ENCODE measurements at regions not wholly inside any gene's neighbourhood (a gene's known extent, or its start where the extent isn't known, plus 50 kb on each side); places are given as distances from the start of the nearest gene placed in this dataset.

GRCh38 chr6:113574147-113574546, 283.0 kb upstream of the MARCKS start:
- H3K27ac ChIP-seq, result no peak overlapping the region
- TF ChIP-seq CTCF (conservative IDR thresholded peaks at IDR 0.05), result no peak
- TF ChIP-seq ZFX (IDR thresholded peaks at IDR 0.05), result no peak

DNA sequence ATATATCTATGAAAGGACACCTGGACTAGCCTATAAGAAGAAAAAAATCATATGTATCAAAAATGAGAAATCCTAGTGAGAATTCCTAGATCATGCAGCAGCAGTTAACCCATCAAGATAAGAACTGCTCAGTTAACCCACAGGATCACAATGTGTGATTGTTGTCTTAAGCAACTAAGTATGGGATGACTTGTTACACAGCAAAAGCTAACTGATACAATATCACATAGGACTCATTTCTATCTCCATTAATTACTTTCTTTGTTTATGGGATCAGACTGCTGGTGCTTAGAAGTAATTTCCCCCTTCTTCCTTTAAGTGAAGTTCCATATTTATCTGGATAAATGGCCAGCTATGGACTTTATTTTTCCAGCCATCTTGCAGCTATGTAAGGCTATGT, 280.8 kb upstream of the MARCKS start:
- H3K27ac ChIP-seq, result no peak overlapping the region
- no peak for TF ChIP-seq CTCF (conservative IDR thresholded peaks at IDR 0.05)
- TF ChIP-seq ZFX (IDR thresholded peaks at IDR 0.05), result no peak

GRCh38 chr6:113578691-113579090, 278.5 kb upstream of the MARCKS start:
- no peak for TF ChIP-seq CTCF (conservative IDR thresholded peaks at IDR 0.05)
- no peak for TF ChIP-seq ZFX (IDR thresholded peaks at IDR 0.05)
- H3K27ac ChIP-seq, result no peak overlapping the region

GRCh38 chr6:113584767-113585166, 272.4 kb upstream of the MARCKS start:
- TF ChIP-seq ZFX (IDR thresholded peaks at IDR 0.05), result no peak
- no peak for TF ChIP-seq CTCF (conservative IDR thresholded peaks at IDR 0.05)
- H3K27ac ChIP-seq, result no peak overlapping the region

GRCh38 chr6:113585246-113585645, 271.9 kb upstream of the MARCKS start:
- no peak overlapping the region for H3K27ac ChIP-seq
- TF ChIP-seq ZFX (IDR thresholded peaks at IDR 0.05) (no peak), CTCF (conservative IDR thresholded peaks at IDR 0.05) (no peak)

DNA sequence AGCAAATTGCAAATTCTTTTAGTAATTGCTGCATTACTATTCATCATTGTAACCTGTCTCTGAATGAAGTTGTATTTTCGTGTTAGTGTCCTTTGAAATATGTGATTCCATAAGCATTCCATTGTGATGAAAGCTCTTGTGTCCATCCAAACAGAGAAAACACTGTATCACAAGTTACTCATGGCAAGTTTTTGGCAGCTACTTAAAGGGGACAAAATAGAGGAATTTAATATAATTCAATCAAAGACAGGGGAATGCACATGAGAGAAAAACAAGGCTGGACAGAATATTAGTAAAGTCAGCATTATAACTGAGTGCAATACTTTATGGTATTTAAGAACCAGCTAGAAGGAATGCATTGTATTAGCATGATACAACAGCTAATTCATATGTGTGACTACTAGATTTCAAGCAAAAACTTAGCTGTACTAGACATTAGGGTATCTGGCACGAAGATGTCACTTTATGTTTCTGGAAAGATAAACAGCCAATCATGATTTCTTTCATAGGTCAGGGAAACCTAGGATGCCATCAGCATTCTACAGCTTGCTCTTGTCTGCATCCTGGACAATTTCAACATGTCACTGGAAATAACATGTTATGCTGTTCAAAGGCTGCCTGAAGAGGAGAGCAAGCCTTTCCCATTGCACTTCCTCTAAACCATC, 270.6 kb upstream of the MARCKS start:
- TF ChIP-seq CTCF (conservative IDR thresholded peaks at IDR 0.05) (no peak), ZFX (IDR thresholded peaks at IDR 0.05) (no peak)
- H3K27ac ChIP-seq, result no peak overlapping the region

GRCh38 chr6:113587078-113587699, 270.0 kb upstream of the MARCKS start:
- TF ChIP-seq CTCF (conservative IDR thresholded peaks at IDR 0.05) (no peak), ZFX (IDR thresholded peaks at IDR 0.05) (no peak)
- no peak overlapping the region for H3K27ac ChIP-seq

Data from C4-2B (cell line).